T-helper 1 cell treated with Interleukin-12 subunit alpha and Interleukin-12 subunit beta and Interleukin-4 antibody, amounts not matched to agents 30 ng/mL and 1 ng/mL, for 36 hours (primary cell): ENCODE measurements at regions not wholly inside any gene's neighbourhood (a gene's known extent, or its start where the extent isn't known, plus 50 kb on each side); places are given as distances from the start of the nearest gene placed in this dataset.

Experiments used
- intact Hi-C: fragments of 100-400 bp; cut with micrococcal nuclease; formaldehyde crosslinking; loops from one replicate; pipeline ENCODE4 v1.15.1; 2024

DNA sequence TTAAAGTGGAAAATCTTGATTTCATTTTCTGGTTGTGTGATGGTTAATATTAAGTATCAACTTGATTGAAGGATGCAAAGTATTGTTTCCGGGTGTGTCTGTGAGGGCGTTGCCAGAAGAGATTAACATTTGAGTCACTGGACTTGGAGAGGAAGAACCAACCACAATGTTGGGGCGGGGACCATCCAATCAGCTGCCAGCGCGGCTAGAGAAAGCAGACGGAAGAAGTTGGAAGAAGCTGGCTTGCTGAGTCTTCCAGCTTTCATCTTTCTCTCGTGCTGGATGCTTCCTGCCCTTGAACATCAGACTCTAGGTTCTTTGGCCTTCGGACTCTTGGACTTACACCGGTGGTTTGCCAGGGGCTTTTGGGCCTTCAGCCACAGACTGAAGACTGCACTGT, 832.6 kb upstream of the TMPRSS15 start:
- intact Hi-C loops, result no loop called here

DNA sequence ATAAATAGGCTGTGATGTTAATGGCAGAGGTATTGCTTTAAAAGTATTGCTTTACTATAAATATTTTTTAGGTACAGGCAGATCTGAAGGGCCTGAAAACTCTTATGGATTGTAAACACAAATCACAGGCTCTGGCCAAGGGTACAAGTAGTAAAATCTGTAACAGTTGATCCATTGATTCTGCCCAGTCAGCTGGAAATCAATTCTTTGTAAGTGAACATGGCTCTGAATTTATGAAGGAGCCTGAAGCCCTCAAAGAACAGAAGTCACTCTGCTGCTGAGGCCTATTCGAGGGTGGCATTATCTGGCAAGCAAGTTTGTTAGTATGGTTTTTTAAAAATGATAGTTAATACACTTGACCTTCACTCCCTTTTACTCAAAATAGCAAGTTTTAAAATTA, 834.0 kb upstream of the TMPRSS15 start:
- intact Hi-C loops, result no loop called here

DNA sequence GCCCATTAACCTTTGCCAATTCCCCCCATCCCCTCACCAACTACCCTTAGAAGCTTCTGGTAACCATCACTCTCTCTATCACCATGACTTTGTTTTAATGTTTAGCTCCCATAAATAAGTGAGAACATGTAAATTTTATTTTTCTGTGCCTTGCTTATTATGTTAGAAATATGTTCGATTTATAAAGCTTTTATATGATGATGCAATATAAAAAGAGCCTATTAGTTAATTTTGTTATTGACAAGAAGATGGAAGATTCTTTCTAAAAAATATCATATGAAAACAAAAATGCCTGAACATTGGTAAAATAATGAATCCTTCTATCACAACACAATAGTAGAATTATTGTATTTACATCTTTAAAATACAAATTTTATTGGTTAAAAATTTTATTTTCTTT, 836.1 kb upstream of the TMPRSS15 start:
- intact Hi-C loops, result no loop called here

DNA sequence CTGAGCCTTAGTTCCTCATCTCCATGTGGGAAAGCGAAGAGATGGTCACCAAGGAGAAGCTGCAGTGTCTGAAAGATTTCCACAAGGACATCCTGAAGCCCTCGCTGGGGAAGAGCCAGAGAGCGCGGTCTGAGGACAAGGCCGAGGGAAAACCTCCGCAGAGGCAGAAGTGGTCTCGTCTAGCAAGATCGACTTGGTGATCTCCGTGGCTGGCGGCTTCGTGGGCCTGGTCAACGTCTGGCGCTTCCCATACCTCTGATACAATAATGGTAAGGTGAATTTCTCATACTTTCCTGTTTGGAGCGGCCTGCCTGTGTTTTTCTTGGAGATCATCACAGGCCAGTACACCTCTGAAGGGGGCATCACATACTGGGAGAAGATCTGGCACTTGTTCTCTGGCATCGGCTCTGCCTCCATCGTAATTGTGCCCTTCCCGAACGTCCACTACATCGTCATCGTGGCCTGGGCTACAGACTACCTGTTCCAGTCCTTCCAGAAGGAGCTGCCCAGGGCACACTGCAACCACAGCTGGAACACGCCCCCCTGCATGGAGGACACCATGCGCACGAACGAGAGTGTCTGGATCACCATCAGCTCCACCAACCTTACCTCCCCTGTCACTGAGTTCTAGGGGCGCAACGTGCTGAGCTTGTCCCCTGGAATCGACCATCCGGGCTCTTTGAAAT, 841.1 kb upstream of the TMPRSS15 start:
- intact Hi-C loops, result no loop called here

- intact Hi-C loops, result no loop called here
Observed at GRCh38 chr21:19245188-19245580, 841.6 kb upstream of the TMPRSS15 start.

DNA sequence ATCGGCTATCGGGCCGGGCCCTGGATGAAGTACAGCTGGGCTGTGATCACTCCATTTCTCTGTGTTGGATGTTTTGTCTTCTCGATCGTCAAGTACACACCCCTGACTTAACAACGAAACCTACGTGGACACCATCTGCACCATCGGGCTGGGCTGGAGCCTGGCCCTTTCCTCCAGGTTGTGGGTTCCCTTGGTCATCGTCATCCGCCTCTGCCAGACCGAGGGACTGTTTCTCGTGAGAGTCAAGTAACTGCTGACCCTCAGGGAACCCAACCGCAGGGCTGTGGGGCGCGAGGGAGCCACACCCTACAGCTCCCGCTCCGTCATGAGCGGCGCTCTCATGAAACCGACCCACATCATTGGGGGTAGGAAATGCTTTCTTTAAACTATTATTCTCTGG, 842.4 kb upstream of the TMPRSS15 start:
- intact Hi-C loops, result no loop called here

- intact Hi-C loops, result no loop called here
Observed at GRCh38 chr21:19256934-19257660, 853.5 kb upstream of the TMPRSS15 start.

DNA sequence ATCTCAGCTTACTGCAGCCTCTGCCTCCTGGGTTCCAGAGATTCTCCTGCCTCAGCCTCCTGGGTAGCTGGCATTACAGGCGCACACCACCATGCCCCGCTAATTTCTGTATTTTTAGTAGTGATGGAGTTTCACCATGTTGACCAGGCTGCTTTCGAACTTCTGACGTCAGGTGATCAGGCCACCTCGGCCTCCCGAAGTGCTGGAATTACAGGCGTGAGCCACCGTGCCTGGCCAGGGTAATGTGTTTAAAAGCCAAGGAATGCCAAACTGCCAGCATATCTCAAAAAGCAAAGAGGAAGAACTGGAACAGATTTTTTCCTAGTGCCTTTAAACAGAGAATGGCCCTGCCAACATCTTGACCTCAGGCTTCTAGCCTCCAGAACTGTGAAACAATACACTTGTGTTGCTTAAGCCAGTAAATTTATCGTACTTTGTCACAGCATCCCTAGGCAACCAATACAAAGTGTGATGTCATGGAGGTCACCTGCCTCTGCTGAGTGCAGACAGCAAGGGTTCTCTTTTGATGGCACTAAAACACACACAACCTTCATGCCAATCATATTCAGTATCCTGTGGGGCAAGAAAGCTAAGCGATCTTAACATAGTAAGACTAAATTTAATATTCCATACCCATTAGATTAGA, 858.3 kb upstream of the TMPRSS15 start:
- intact Hi-C loops, result no loop called here

DNA sequence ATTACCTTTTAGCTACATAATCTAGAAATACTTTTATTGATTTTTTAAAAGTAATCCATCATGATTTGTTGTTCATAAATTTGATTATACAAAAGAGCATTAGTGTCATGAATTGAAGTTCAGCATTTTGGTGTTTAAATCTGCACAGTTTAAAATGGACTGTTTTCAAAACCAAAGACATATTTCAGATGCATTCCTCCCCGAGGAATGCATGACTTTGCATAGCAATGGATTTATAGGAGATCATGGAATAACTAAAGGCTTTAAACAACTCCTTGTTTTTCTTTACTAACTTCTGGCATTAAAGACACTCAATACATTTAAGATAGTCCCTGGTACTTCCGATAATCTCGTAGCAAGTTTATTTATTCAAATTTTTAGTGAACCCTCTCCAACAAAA, 863.1 kb upstream of the TMPRSS15 start:
- intact Hi-C loops, result no loop called here

- intact Hi-C loops, result no loop called here
Observed at GRCh38 chr21:19268686-19269085, 865.1 kb upstream of the TMPRSS15 start.

DNA sequence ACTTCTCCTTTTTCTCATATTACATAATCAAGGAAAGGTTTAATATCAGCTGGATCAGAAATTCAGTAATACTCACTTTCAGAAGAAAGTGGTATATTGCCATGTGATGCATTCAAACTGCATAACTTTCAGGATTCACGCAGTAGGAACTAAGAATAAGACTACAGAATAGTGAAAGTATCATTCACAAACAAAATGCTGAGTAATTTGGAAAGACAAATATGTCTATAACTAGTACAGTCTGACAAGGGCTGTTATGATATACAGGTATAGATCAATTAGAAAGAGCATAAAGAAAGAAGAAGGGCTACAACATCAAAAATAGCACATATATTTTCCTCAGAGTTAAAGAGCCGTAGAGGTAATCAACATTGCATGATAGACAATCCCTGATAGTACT, 871.5 kb upstream of the TMPRSS15 start:
- intact Hi-C loops, result no loop called here

DNA sequence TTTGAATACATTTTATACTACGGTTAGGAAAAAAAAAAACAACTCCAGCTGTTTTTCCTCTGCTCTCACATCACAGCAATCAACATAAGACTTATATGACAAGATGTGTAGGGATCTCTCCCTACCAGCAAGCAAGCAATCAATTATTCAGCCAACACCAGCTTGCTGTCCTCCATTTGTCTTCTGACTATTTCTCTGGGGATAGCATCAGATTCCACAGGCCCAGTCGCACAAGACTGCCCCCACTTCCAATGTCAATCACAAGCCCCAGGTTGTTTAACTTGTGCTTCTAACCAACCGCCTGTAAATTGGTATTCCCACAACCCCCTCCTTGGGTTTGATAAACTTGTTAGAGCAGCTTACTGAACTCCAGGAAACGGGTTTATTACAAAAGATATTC, 873.1 kb upstream of the TMPRSS15 start:
- intact Hi-C loops, result no loop called here

DNA sequence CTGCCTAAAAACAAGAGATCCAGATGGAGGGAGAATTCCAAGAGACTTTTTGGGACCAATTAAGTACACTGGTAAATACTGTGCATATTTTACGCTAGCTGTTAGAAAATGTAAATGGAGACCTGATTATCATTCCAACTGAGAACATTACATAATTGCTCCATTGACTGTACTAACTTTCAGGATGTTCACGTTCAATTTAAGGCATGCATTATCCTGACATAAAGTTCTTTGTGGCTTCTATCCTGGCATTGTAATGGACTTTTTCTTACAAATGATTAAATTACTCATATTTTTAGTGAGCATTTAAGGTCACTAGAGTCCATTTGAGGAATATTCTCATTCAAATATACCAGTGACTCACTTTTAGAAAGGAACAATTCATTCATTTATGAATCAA, 883.3 kb upstream of the TMPRSS15 start:
- intact Hi-C loops, result no loop called here

- intact Hi-C loops, result no loop called here
Observed at GRCh38 chr21:19290328-19290727, 886.7 kb upstream of the TMPRSS15 start.

- intact Hi-C loops, result no loop called here
Observed at GRCh38 chr21:19320291-19320690, 916.7 kb upstream of the TMPRSS15 start.

DNA sequence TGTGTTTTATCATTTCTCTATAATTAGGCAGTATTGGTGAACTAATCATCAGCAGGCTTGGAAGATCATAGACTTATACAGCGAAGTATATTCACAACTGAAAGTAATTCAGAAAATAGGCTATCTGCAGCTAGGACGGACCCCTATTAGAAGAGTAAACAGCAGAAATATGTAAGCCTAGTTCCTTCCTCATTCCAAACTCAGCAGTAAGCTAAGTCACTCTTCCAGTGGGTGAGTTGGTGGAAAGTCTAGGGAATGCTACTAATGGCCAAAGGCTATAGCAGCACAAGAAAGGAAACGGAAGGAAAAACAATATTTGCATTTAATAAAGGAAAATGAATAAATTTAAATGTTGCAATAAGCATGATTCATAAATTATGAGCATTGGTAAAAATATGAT, 918.1 kb upstream of the TMPRSS15 start:
- intact Hi-C loops, result no loop called here

GRCh38 chr21:19322360-19322759, 918.8 kb upstream of the TMPRSS15 start:
- intact Hi-C loops, result no loop called here

DNA sequence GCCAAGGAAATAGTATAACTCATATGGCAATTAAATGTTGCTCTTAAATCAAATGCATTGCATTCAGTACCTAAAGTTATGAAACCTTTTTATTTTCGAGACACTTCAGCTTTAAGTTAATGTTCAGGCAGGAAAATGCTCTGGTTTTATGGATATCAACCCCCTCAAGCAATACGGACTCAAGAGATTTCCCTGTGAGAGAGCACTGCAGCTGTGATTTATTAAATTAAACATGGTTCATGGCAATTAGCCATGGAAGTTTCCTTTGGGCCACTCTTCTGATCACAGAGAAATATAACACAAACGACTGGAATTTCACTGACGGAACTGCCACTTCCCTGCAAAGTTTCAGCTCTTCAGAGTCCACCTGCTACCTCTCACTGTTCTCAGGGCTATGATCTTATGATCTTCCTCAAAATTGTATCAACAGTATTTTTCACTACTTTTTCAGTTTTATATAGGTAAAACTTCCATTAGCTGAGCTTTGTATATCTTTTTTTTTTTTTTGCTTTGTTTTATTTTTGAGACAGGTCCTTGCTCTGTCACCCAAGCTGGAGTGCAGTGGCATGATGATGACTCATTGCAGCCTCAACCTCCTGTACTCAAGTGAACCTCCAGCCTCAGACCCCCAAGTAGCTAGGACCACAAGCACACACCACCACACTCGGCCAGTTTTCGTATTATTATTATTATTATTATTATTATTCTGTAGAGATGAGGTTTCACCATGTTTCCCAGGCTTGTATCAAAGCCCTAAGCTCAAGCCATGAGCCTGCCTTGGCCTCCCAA, 923.1 kb upstream of the TMPRSS15 start:
- intact Hi-C loops, result no loop called here

- intact Hi-C loops, result no loop called here
Observed at GRCh38 chr21:19328954-19329353, 925.4 kb upstream of the TMPRSS15 start.

- intact Hi-C loops, result no loop called here
Observed at GRCh38 chr21:19340303-19340702, 936.7 kb upstream of the TMPRSS15 start.

GRCh38 chr21:19340954-19341353, 937.4 kb upstream of the TMPRSS15 start:
- intact Hi-C loops, result no loop called here

GRCh38 chr21:19343711-19344110, 940.1 kb upstream of the TMPRSS15 start:
- intact Hi-C loops, result no loop called here
